Left ventricle myocardium inferior (tissue), 1 donor: ENCODE measurements at regions not wholly inside any gene's neighbourhood (a gene's known extent, or its start where the extent isn't known, plus 50 kb on each side); places are given as distances from the start of the nearest gene placed in this dataset.

Source experiments
- DNase-seq: peaks from one replicate; pipeline ENCODE4 v3.0.0-alpha.2; 2020
- H3K27ac ChIP-seq: fragments of 200-600 bp; replicated peaks from 2 replicates; pipeline ENCODE4 v1.8.0; 2021
- H3K27me3 ChIP-seq: fragments of 200-600 bp; 2 replicates; pipeline ENCODE4 v1.8.0; 2021; ENCODE audit warnings: low read depth
- H3K36me3 ChIP-seq: fragments of 200-600 bp; 2 replicates; pipeline ENCODE4 v1.8.0; 2021
- H3K4me1 ChIP-seq: fragments of 200-600 bp; 2 replicates; pipeline ENCODE4 v1.8.0; 2021
- H3K4me3 ChIP-seq: fragments of 200-600 bp; 2 replicates; pipeline ENCODE4 v1.8.0; 2021; ENCODE audit warnings: mild to moderate bottlenecking, moderate library complexity
- H3K9me3 ChIP-seq: fragments of 200-600 bp; replicated peaks from 2 replicates; pipeline ENCODE4 v1.8.0; 2021
- CTCF ChIP-seq: fragments of 200-600 bp; IDR thresholded peaks from 2 replicates; pipeline ENCODE4 v1.8.0; 2021; ENCODE audit warnings: antibody characterized with exemption, mild to moderate bottlenecking, borderline replicate concordance
- intact Hi-C: fragments of 100-400 bp; cut with micrococcal nuclease; formaldehyde crosslinking; loops from one replicate; pipeline ENCODE4 v1.11.0; 2022
- donor health status: DM: no; HTN: yes; CAD: no; lungs with severe emphysema.

- DNase-seq: no peak
- no peak overlapping the region for H3K27ac ChIP-seq
- no peaks in the 10 kb centered on the region for H3K4me1 ChIP-seq
- no peak for TF ChIP-seq CTCF
- H3K4me3 ChIP-seq: no peak overlapping the region
- H3K27me3 ChIP-seq: peaks cover 24% of the 10 kb centered on the region
- peaks cover 23% of the 10 kb centered on the region for H3K9me3 ChIP-seq
- no peaks in the 10 kb centered on the region for H3K36me3 ChIP-seq
- intact Hi-C loops: no loop called here
These were observed 51.3 kb upstream of the VOPP1 start for GRCh38 chr7:55623617-55624016.

- H3K27me3 ChIP-seq: peaks cover 35% of the 10 kb centered on the region
- peaks cover 19% of the 10 kb centered on the region for H3K9me3 ChIP-seq
- H3K36me3 ChIP-seq: no peaks in the 10 kb centered on the region
- no peak for DNase-seq
- H3K27ac ChIP-seq: no peak overlapping the region
- H3K4me3 ChIP-seq: no peak overlapping the region
- intact Hi-C loops: no loop called here
- TF ChIP-seq CTCF: no peak
- no peaks in the 10 kb centered on the region for H3K4me1 ChIP-seq
These were observed 49.9 kb upstream of the VOPP1 start for GRCh38 chr7:55622241-55622640.
